SK-N-SH treated with all-trans-retinoic acid at 6 μM for 48 hours (cell line): ENCODE measurements at regions not wholly inside any gene's neighbourhood (a gene's known extent, or its start where the extent isn't known, plus 50 kb on each side); places are given as distances from the start of the nearest gene placed in this dataset.

ENCODE experiments used
- ATAC-seq: fragments of 200-7000 bp; cut with Tn5 transposase; 3 replicates; pipeline ENCODE4 v1.9.1; 2020; ENCODE audit warnings: mild to moderate bottlenecking, moderate library complexity
- BACH2 ChIP-seq: fragments of 250-450 bp; sonication (Bioruptor Pico); IDR thresholded peaks from 2 replicates; pipeline ENCODE4 v1.9.0; 2021; ENCODE audit warnings: mild to moderate bottlenecking, borderline replicate concordance
- CREB5 ChIP-seq: fragments of 250-450 bp; sonication (Bioruptor Pico); IDR thresholded peaks from 2 replicates; pipeline ENCODE4 v1.5.1; 2020; ENCODE audit warnings: low read depth, mild to moderate bottlenecking, moderate library complexity
- CSDC2 ChIP-seq: fragments of 250-450 bp; sonication (Bioruptor Pico); IDR thresholded peaks from 2 replicates; pipeline ENCODE4 v1.5.0; 2020; ENCODE audit warnings: mild to moderate bottlenecking, moderate library complexity
- CSRNP3 ChIP-seq: fragments of 250-450 bp; sonication (Bioruptor Pico); IDR thresholded peaks from 2 replicates; pipeline ENCODE4 v1.5.1; 2021; ENCODE audit warnings: mild to moderate bottlenecking, moderate library complexity
- ESRRG ChIP-seq: fragments of 250-450 bp; sonication (Bioruptor Pico); IDR thresholded peaks from 2 replicates; pipeline ENCODE4 v1.6.1; 2021; ENCODE audit warnings: mild to moderate bottlenecking
- GLIS3 ChIP-seq: fragments of 250-450 bp; sonication (Bioruptor Pico); IDR thresholded peaks from 2 replicates; pipeline ENCODE4 v1.5.0; 2020; ENCODE audit warnings: mild to moderate bottlenecking, moderate library complexity
- ISL1 ChIP-seq: fragments of 250-450 bp; sonication (Bioruptor Pico); IDR thresholded peaks from 2 replicates; pipeline ENCODE4 v2.1.2; 2022; ENCODE audit warnings: mild to moderate bottlenecking, moderate library complexity
- OSR1 ChIP-seq: fragments of 250-450 bp; sonication (Bioruptor Pico); IDR thresholded peaks from 2 replicates; pipeline ENCODE4 v1.8.0; 2022; ENCODE audit warnings: moderate library complexity, mild to moderate bottlenecking, inconsistent platforms
- POU6F1 ChIP-seq: fragments of 250-450 bp; sonication (Bioruptor Pico); IDR thresholded peaks from 2 replicates; pipeline ENCODE4 v1.8.0; 2021; ENCODE audit warnings: low read depth, mild to moderate bottlenecking, moderate library complexity, borderline replicate concordance
- PPARA ChIP-seq: fragments of 250-450 bp; sonication (Bioruptor Pico); IDR thresholded peaks from 2 replicates; pipeline ENCODE4 v1.5.0; 2020; ENCODE audit warnings: mild to moderate bottlenecking, borderline replicate concordance
- RARB ChIP-seq: fragments of 250-450 bp; sonication (Bioruptor Pico); IDR thresholded peaks from 2 replicates; pipeline ENCODE4 v1.8.0; 2021; ENCODE audit warnings: mild to moderate bottlenecking, moderate library complexity
- SNAI2 ChIP-seq: fragments of 250-450 bp; sonication (Bioruptor Pico); IDR thresholded peaks from 2 replicates; pipeline ENCODE4 v1.5.0; 2020; ENCODE audit warnings: mild to moderate bottlenecking, moderate library complexity
- TCF4 ChIP-seq: fragments of 250-450 bp; sonication (Bioruptor Pico); IDR thresholded peaks from 2 replicates; pipeline ENCODE4 v1.8.0; 2021; ENCODE audit warnings: mild to moderate bottlenecking, moderate library complexity, borderline replicate concordance
- TOX ChIP-seq: fragments of 250-450 bp; sonication (Bioruptor Pico); IDR thresholded peaks from 2 replicates; pipeline ENCODE4 v1.8.0; 2021; ENCODE audit warnings: mild to moderate bottlenecking, moderate library complexity, borderline replicate concordance
- TSHZ2 ChIP-seq: fragments of 250-450 bp; sonication (Bioruptor Pico); IDR thresholded peaks from 2 replicates; pipeline ENCODE4 v1.5.0; 2020; ENCODE audit warnings: mild to moderate bottlenecking, moderate library complexity
- ZC3H10 ChIP-seq: fragments of 250-450 bp; sonication (Bioruptor Pico); IDR thresholded peaks from 2 replicates; pipeline ENCODE4 v1.5.1; 2021; ENCODE audit warnings: mild to moderate bottlenecking, moderate library complexity
- ZFP3 ChIP-seq: fragments of 250-450 bp; sonication (Bioruptor Pico); IDR thresholded peaks from 2 replicates; pipeline ENCODE4 v1.5.0; 2020; ENCODE audit warnings: mild to moderate bottlenecking, moderate library complexity
- ZFP30 ChIP-seq: fragments of 450-650 bp; formaldehyde crosslinking; IDR thresholded peaks from 2 replicates; pipeline ENCODE4 v1.5.0; 2022; ENCODE audit warnings: mild to moderate bottlenecking, moderate library complexity
- ZNF565 ChIP-seq: fragments of 450-650 bp; formaldehyde crosslinking; conservative IDR thresholded peaks from 2 replicates; pipeline ENCODE4 v1.5.0; 2020; ENCODE audit warnings: low read depth, mild to moderate bottlenecking, moderate library complexity
- ZNF70 ChIP-seq: fragments of 450-650 bp; formaldehyde crosslinking; IDR thresholded peaks from 2 replicates; pipeline ENCODE4 v1.5.0; 2020; ENCODE audit warnings: mild to moderate bottlenecking, moderate library complexity
- ZNF8 ChIP-seq: fragments of 450-650 bp; formaldehyde crosslinking; IDR thresholded peaks from 2 replicates; pipeline ENCODE4 v1.5.0; 2020; ENCODE audit warnings: mild to moderate bottlenecking, moderate library complexity

- TF ChIP-seq POU6F1 (no peak), GLIS3 (no peak)
- TF ChIP-seq, all 23 proteins: peak for 0
Measured at GRCh38 chr20:19096843-19097242, 115.6 kb upstream of the SLC24A3 start (continued).

GRCh38 chr20:19098117-19098516 is 114.3 kb upstream of the SLC24A3 start:
- ATAC-seq: no peak
- TF ChIP-seq TSHZ2 (CRISPR knock-in tag): no peak
- no peak for TF ChIP-seq ZFP30 (CRISPR knock-in tag)
- no peak for TF ChIP-seq ZNF565 (CRISPR knock-in tag)
- no peak for TF ChIP-seq BACH2 (CRISPR knock-in tag)
- no peak for TF ChIP-seq CSRNP3 (CRISPR knock-in tag)
- TF ChIP-seq ZC3H10 (CRISPR knock-in tag): no peak
- no peak for TF ChIP-seq TOX (CRISPR knock-in tag)

GRCh38 chr20:19098806-19099578 is 113.5 kb upstream of the SLC24A3 start:
- TF ChIP-seq OSR1 (CRISPR knock-in tag) (no peak), CSDC2 (CRISPR knock-in tag) (no peak), ESRRG (CRISPR knock-in tag) (no peak), TCF4 (no peak), ZNF8 (CRISPR knock-in tag) (no peak), ISL1 (no peak)
- no peak for ATAC-seq

- no peak for ATAC-seq
- TF ChIP-seq PPARA (CRISPR knock-in tag): no peak
- TF ChIP-seq ZNF8 (CRISPR knock-in tag): no peak
- TF ChIP-seq SNAI2: no peak
- no peak for TF ChIP-seq TCF4
- no peak for TF ChIP-seq ZNF70 (CRISPR knock-in tag)
- TF ChIP-seq POU6F1: no peak
- TF ChIP-seq GLIS3: no peak
- TF ChIP-seq ISL1: no peak
- no peak for TF ChIP-seq CSDC2 (CRISPR knock-in tag)
- TF ChIP-seq CSRNP3 (CRISPR knock-in tag): no peak
- no peak for TF ChIP-seq CREB5 (CRISPR knock-in tag)
- no peak for TF ChIP-seq ZFP30 (CRISPR knock-in tag)
- no peak for TF ChIP-seq ZFP3
- no peak for TF ChIP-seq BACH2 (CRISPR knock-in tag)
- TF ChIP-seq RARB: no peak
Measured at GRCh38 chr20:19099596-19100545, 112.6 kb upstream of the SLC24A3 start.
